ENCODE measurements at regions not wholly inside any gene's neighbourhood (a gene's known extent, or its start where the extent isn't known, plus 50 kb on each side); places are given as distances from the start of the nearest gene placed in this dataset.
A peak's percentile ranks its signal among the peaks of the same experiment; 100 is the strongest.

- H3K27me3 ChIP-seq (ENCODE audit: control insufficient read depth, insufficient read depth, low read length): no peaks in the 10 kb centered on the region
- no peak for FAIRE-seq
- H3K4me3 ChIP-seq (ENCODE audit: low read depth, low read length): no peak overlapping the region
- peak; percentile 14 for DNase-seq (ENCODE audit: low read depth)
- no peaks in the 10 kb centered on the region for H3K36me3 ChIP-seq (ENCODE audit: control insufficient read depth, insufficient read depth, low read length)
- no peak for TF ChIP-seq CTCF (IDR thresholded peaks at IDR 0.05; ENCODE audit: insufficient read depth, low read length, severe bottlenecking)
Measured at GRCh38 chr6:14310960-14311359, 193.4 kb downstream of the CD83 start.

- DNase-seq (ENCODE audit: low read depth) (no peak), FAIRE-seq (no peak)
- Histone ChIP-seq H3K4me3 (ENCODE audit: low read depth, low read length) (no peak overlapping the region), H3K27me3 (ENCODE audit: control insufficient read depth, insufficient read depth, low read length) (no peaks in the 10 kb centered on the region), H3K36me3 (ENCODE audit: control insufficient read depth, insufficient read depth, low read length) (no peaks in the 10 kb centered on the region)
- TF ChIP-seq CTCF (IDR thresholded peaks at IDR 0.05; ENCODE audit: insufficient read depth, low read length, severe bottlenecking): no peak
Measured at GRCh38 chr6:14312587-14312986, 195.0 kb downstream of the CD83 start.

DNA sequence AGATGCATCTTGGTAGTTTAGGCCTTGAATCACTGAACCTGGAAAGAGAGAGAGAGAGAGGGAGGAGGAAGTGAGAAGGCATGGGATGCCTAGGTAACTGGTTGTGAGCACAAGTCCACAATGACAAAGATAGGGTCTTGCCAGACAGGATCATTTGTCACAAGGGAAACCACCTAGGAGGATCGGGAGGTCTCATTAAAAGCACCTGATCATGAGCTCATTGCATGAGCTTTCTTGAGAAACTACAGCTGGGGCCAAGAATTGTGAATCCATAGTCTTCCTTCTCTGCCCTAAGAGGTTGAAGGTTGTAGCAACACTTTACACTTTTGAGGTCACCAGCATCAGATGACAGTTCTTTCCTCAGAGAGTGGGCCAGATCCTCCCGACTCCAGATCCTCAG, 195.7 kb downstream of the CD83 start:
- no peak for TF ChIP-seq CTCF (IDR thresholded peaks at IDR 0.05; ENCODE audit: insufficient read depth, low read length, severe bottlenecking)
- DNase-seq (ENCODE audit: low read depth): peak; percentile 13

GRCh38 chr6:14315353-14315752, 197.8 kb downstream of the CD83 start:
- H3K27me3 ChIP-seq (ENCODE audit: control insufficient read depth, insufficient read depth, low read length): no peaks in the 10 kb centered on the region
- DNase-seq (ENCODE audit: low read depth) (no peak), FAIRE-seq (no peak)
- H3K4me3 ChIP-seq (ENCODE audit: low read depth, low read length): no peak overlapping the region
- no peaks in the 10 kb centered on the region for H3K36me3 ChIP-seq (ENCODE audit: control insufficient read depth, insufficient read depth, low read length)
- no peak for TF ChIP-seq CTCF (IDR thresholded peaks at IDR 0.05; ENCODE audit: insufficient read depth, low read length, severe bottlenecking)

More for the DNA sequence above, 195.7 kb downstream of the CD83 start:
- FAIRE-seq: no peak
- Histone ChIP-seq H3K4me3 (ENCODE audit: low read depth, low read length) (no peak overlapping the region), H3K27me3 (ENCODE audit: control insufficient read depth, insufficient read depth, low read length) (no peaks in the 10 kb centered on the region), H3K36me3 (ENCODE audit: control insufficient read depth, insufficient read depth, low read length) (no peaks in the 10 kb centered on the region)

DNA sequence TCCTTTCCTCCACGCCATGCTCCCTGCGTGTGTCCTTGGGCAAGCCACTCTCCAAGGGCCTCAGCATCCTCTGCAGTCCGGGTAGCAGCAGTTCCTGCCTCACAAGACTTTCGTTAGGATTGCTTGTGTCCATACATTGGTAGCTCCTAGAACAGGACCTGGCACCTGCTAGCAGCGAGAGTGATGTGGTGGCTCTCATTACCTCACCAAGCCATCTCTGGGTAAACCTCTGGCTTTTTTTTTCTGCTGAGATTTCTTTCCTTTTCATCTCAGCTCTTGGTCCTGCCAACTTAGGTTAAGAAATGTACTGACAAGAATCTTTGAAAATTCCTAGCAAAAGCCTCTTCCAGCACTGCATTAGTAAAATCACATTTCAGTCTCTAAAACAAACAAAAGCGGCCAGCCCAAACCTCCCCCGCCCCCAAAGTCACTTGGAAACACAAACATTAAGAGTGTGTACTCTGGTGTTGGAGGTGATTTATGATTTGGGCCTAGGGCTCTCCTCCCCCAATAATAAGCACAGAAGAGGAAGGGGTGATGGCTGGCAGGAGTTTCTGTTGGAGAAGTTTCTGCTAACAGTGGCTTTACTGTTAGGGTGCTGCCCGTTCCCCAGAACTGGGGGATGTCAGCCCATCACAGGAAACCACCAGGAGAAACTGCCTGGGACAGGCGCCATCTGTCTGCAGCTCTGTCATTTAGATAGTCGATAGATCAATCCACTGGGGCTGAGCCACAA, 199.2 kb downstream of the CD83 start:
- no peak for DNase-seq (ENCODE audit: low read depth)
- peak; percentile 35 for TF ChIP-seq CTCF (IDR thresholded peaks at IDR 0.05; ENCODE audit: insufficient read depth, low read length, severe bottlenecking)
- H3K27me3 ChIP-seq (ENCODE audit: control insufficient read depth, insufficient read depth, low read length): no peaks in the 10 kb centered on the region
- FAIRE-seq: no peak
- no peaks in the 10 kb centered on the region for H3K36me3 ChIP-seq (ENCODE audit: control insufficient read depth, insufficient read depth, low read length)
- no peak overlapping the region for H3K4me3 ChIP-seq (ENCODE audit: low read depth, low read length)
